ENCODE measurements at regions not wholly inside any gene's neighbourhood (a gene's known extent, or its start where the extent isn't known, plus 50 kb on each side); places are given as distances from the start of the nearest gene placed in this dataset.

GRCh38 chr4:74873545-74874301 lies 59.2 kb upstream of the PARM1 start:
- TF ChIP-seq ATF3 (IDR thresholded peaks at IDR 0.05; ENCODE audit: insufficient read depth, low read depth, low read length): no peak
- no peak for TF ChIP-seq CTCF (IDR thresholded peaks at IDR 0.05; ENCODE audit: control extremely low read depth in 1 of 3, insufficient read depth in 1 of 3, low read depth in 1 of 3, low read length in 3 of 3)
- no peak for TF ChIP-seq EZH2 (IDR thresholded peaks at IDR 0.05; ENCODE audit: low read depth, low read length, severe bottlenecking)
